OCI-LY1 (cell line): ENCODE measurements at regions not wholly inside any gene's neighbourhood (a gene's known extent, or its start where the extent isn't known, plus 50 kb on each side); places are given as distances from the start of the nearest gene placed in this dataset.

ENCODE experiments used
- H2AFZ ChIP-seq: fragments of 200-600 bp; sonication (generic), shearing (Covaris generic); 2 replicates; pipeline ENCODE4 v1.6.0; 2014; ENCODE audit warnings: antibody characterized with exemption, mild to moderate bottlenecking, low read length
- H3F3A ChIP-seq: fragments of 200-600 bp; sonication (generic), shearing (Covaris generic); 2 replicates; pipeline ENCODE4 v1.6.0; 2014; ENCODE audit warnings: mild to moderate bottlenecking, antibody characterized with exemption, low read length, moderate library complexity; ENCODE audit not compliant: insufficient read depth
- H3K27ac ChIP-seq: fragments of 200-600 bp; sonication (generic); 2 replicates; pipeline ENCODE4 v1.5.1; 2014; ENCODE audit warnings: low read length, mixed run types, mild to moderate bottlenecking, low read depth; ENCODE audit not compliant: poor library complexity, severe bottlenecking
- H3K27me3 ChIP-seq: fragments of 200-600 bp; sonication (generic); 2 replicates; pipeline ENCODE4 v1.6.0; 2014; ENCODE audit warnings: antibody characterized with exemption, mild to moderate bottlenecking, low read length, moderate library complexity; ENCODE audit not compliant: insufficient read depth
- H3K36me3 ChIP-seq: fragments of 200-600 bp; sonication (generic); 2 replicates; pipeline ENCODE4 v1.6.1; 2014; ENCODE audit warnings: mild to moderate bottlenecking, antibody characterized with exemption, low read length, moderate library complexity, mixed read lengths; ENCODE audit not compliant: insufficient read depth
- H3K4me1 ChIP-seq: fragments of 200-600 bp; sonication (generic); 2 replicates; pipeline ENCODE4 v1.5.1; 2014; ENCODE audit warnings: mild to moderate bottlenecking, low read length, moderate library complexity; ENCODE audit not compliant: insufficient read depth, severe bottlenecking
- H3K4me2 ChIP-seq: fragments of 200-600 bp; sonication (generic), shearing (Covaris generic); 2 replicates; pipeline ENCODE4 v1.6.1; 2014; ENCODE audit warnings: low read length
- H3K4me3 ChIP-seq: fragments of 200-600 bp; sonication (generic); 2 replicates; pipeline ENCODE4 v1.5.1; 2014; ENCODE audit warnings: low read length, low read depth, mild to moderate bottlenecking, mixed read lengths; ENCODE audit not compliant: poor library complexity, severe bottlenecking
- H3K79me2 ChIP-seq: fragments of 200-600 bp; shearing (Covaris generic); 2 replicates; pipeline ENCODE4 v1.6.1; 2016; ENCODE audit warnings: mixed run types, low read length, mixed read lengths; ENCODE audit not compliant: insufficient read depth
- H3K9ac ChIP-seq: fragments of 200-600 bp; sonication (generic), shearing (Covaris generic); 2 replicates; pipeline ENCODE4 v1.6.1; 2014; ENCODE audit warnings: mild to moderate bottlenecking, low read length, mixed read lengths
- H3K9me2 ChIP-seq: fragments of 200-600 bp; sonication (generic), shearing (Covaris generic); 2 replicates; pipeline ENCODE4 v1.6.1; 2014; ENCODE audit warnings: low read depth, mild to moderate bottlenecking, low read length, mixed read lengths
- H3K9me3 ChIP-seq: fragments of 200-600 bp; shearing (Covaris generic); 2 replicates; pipeline ENCODE4 v1.6.1; 2014; ENCODE audit warnings: low read length, mixed read lengths
- H4K20me1 ChIP-seq: fragments of 200-600 bp; sonication (generic), shearing (Covaris generic); 2 replicates; pipeline ENCODE4 v1.6.0; 2016; ENCODE audit warnings: mild to moderate bottlenecking, low read length; ENCODE audit not compliant: insufficient read depth
- CTCF ChIP-seq: fragments of 200-600 bp; sonication (generic), shearing (Covaris generic); IDR thresholded peaks from 2 replicates; pipeline ENCODE4 v1.5.1; 2017; ENCODE audit warnings: mild to moderate bottlenecking, antibody characterized with exemption, low read length, moderate library complexity, mixed read lengths
- EZH2 ChIP-seq: fragments of 200-600 bp; sonication (generic), shearing (Covaris generic); IDR thresholded peaks from 2 replicates; pipeline ENCODE4 v1.8.0; 2017; ENCODE audit warnings: borderline replicate concordance, mixed run types, mild to moderate bottlenecking, antibody characterized with exemption, low read length, moderate library complexity, mixed read lengths

GRCh38 chr3:102181175-102181920 is 253.5 kb upstream of the ZPLD1 start:
- Histone ChIP-seq H4K20me1 (no peaks in the 10 kb centered on the region), H3K4me1 (peaks cover 17% of the 10 kb centered on the region), H3K4me2 (no peak overlapping the region), H3K9ac (no peak overlapping the region), H3K27ac (no peak overlapping the region), H3K36me3 (no peaks in the 10 kb centered on the region), H3K4me3 (no peak overlapping the region), H3F3A (no peaks in the 10 kb centered on the region), H3K27me3 (no peaks in the 10 kb centered on the region), H2AFZ (no peak overlapping the region), H3K9me2 (no peaks in the 10 kb centered on the region), H3K79me2 (no peaks in the 10 kb centered on the region), H3K9me3 (no peaks in the 10 kb centered on the region)
- no peak for TF ChIP-seq CTCF
- no peak for TF ChIP-seq EZH2

- H3K9me2 ChIP-seq = no peaks in the 10 kb centered on the region
- no peak for TF ChIP-seq CTCF
- TF ChIP-seq EZH2 = no peak
- H3K27ac ChIP-seq = no peak overlapping the region
- no peaks in the 10 kb centered on the region for H3K36me3 ChIP-seq
- H3K4me1 ChIP-seq = peaks cover 17% of the 10 kb centered on the region
- H3K79me2 ChIP-seq = no peaks in the 10 kb centered on the region
- no peaks in the 10 kb centered on the region for H3K27me3 ChIP-seq
- no peaks in the 10 kb centered on the region for H4K20me1 ChIP-seq
- H3K9ac ChIP-seq = no peak overlapping the region
- no peak overlapping the region for H2AFZ ChIP-seq
- H3K4me2 ChIP-seq = no peak overlapping the region
- no peaks in the 10 kb centered on the region for H3F3A ChIP-seq
- no peak overlapping the region for H3K4me3 ChIP-seq
- H3K9me3 ChIP-seq = no peaks in the 10 kb centered on the region
Measured at GRCh38 chr3:102182162-102182561, 252.7 kb upstream of the ZPLD1 start.

DNA sequence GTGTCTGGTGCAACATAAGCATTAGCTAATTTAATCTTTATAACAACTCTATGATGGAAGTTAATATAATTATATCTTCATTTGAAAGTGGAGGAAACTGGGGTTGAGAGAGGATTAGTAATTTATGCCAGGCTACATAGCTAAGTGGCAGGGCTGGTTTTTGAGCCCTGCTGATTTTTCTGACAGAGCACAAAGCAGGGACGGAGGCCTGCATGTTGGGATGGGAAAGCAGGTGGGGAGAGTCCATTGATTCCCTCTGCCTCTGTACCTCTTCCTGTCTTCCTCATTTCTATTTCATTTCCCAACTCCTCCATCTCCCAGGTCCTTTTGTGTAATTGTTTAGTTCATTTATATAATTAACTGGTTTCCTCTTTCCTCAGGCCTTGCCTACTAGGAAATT is 251.6 kb upstream of the ZPLD1 start:
- Histone ChIP-seq H4K20me1 (no peaks in the 10 kb centered on the region), H3F3A (no peaks in the 10 kb centered on the region), H3K9ac (no peak overlapping the region), H3K27me3 (no peaks in the 10 kb centered on the region), H3K4me1 (peaks cover 17% of the 10 kb centered on the region), H3K4me3 (no peak overlapping the region), H3K4me2 (no peak overlapping the region), H3K9me2 (no peaks in the 10 kb centered on the region), H3K79me2 (no peaks in the 10 kb centered on the region), H3K36me3 (no peaks in the 10 kb centered on the region), H2AFZ (no peak overlapping the region), H3K27ac (no peak overlapping the region), H3K9me3 (no peaks in the 10 kb centered on the region)
- no peak for TF ChIP-seq CTCF
- TF ChIP-seq EZH2 = no peak
